ENCODE measurements at regions not wholly inside any gene's neighbourhood (a gene's known extent, or its start where the extent isn't known, plus 50 kb on each side); places are given as distances from the start of the nearest gene placed in this dataset.

GRCh38 chr6:81252231-81252630 lies 500.2 kb downstream of the TENT5A start:
- TF ChIP-seq GATA3 (IDR thresholded peaks at IDR 0.05; ENCODE audit: low read depth, low read length): no peak
- no peak for TF ChIP-seq GATA2 (IDR thresholded peaks at IDR 0.05; ENCODE audit: low read depth, low read length)

GRCh38 chr6:81246200-81246599 lies 506.3 kb downstream of the TENT5A start:
- no peak for TF ChIP-seq GATA3 (IDR thresholded peaks at IDR 0.05; ENCODE audit: low read depth, low read length)
- no peak for TF ChIP-seq GATA2 (IDR thresholded peaks at IDR 0.05; ENCODE audit: low read depth, low read length)

GRCh38 chr6:81242624-81243023 lies 509.9 kb downstream of the TENT5A start:
- TF ChIP-seq GATA2 (IDR thresholded peaks at IDR 0.05; ENCODE audit: low read depth, low read length): no peak
- no peak for TF ChIP-seq GATA3 (IDR thresholded peaks at IDR 0.05; ENCODE audit: low read depth, low read length)

GRCh38 chr6:81241126-81242041 lies 511.1 kb downstream of the TENT5A start:
- TF ChIP-seq GATA2 (IDR thresholded peaks at IDR 0.05; ENCODE audit: low read depth, low read length): no peak
- TF ChIP-seq GATA3 (IDR thresholded peaks at IDR 0.05; ENCODE audit: low read depth, low read length): no peak

GRCh38 chr6:81238390-81238789 lies 514.1 kb downstream of the TENT5A start:
- TF ChIP-seq GATA2 (IDR thresholded peaks at IDR 0.05; ENCODE audit: low read depth, low read length) (peak; percentile 33), GATA3 (IDR thresholded peaks at IDR 0.05; ENCODE audit: low read depth, low read length) (peak; percentile 79)

GRCh38 chr6:81237226-81237625 lies 515.3 kb downstream of the TENT5A start:
- TF ChIP-seq GATA2 (IDR thresholded peaks at IDR 0.05; ENCODE audit: low read depth, low read length): no peak

GRCh38 chr6:81235512-81235911 lies 517.0 kb downstream of the TENT5A start:
- TF ChIP-seq GATA2 (IDR thresholded peaks at IDR 0.05; ENCODE audit: low read depth, low read length) (no peak), GATA3 (IDR thresholded peaks at IDR 0.05; ENCODE audit: low read depth, low read length) (no peak)

GRCh38 chr6:81233990-81234389 lies 518.5 kb downstream of the TENT5A start:
- TF ChIP-seq GATA3 (IDR thresholded peaks at IDR 0.05; ENCODE audit: low read depth, low read length) (no peak), GATA2 (IDR thresholded peaks at IDR 0.05; ENCODE audit: low read depth, low read length) (peak; percentile 54)

GRCh38 chr6:81228912-81229555 lies 523.4 kb downstream of the TENT5A start:
- TF ChIP-seq GATA2 (IDR thresholded peaks at IDR 0.05; ENCODE audit: low read depth, low read length) (peak; percentile 49; the same call in 1 of the 2 replicates), GATA3 (IDR thresholded peaks at IDR 0.05; ENCODE audit: low read depth, low read length) (peak; percentile 69)

GRCh38 chr6:81226957-81227356 lies 525.5 kb downstream of the TENT5A start:
- no peak for TF ChIP-seq GATA2 (IDR thresholded peaks at IDR 0.05; ENCODE audit: low read depth, low read length)
- TF ChIP-seq GATA3 (IDR thresholded peaks at IDR 0.05; ENCODE audit: low read depth, low read length): no peak

- TF ChIP-seq GATA2 (IDR thresholded peaks at IDR 0.05; ENCODE audit: low read depth, low read length): peak; percentile 59; the same call in 1 of the 2 replicates
- 0 out of 2 replicates have a peak, but pooled peaks have one; percentile 36 for TF ChIP-seq GATA3 (IDR thresholded peaks at IDR 0.05; ENCODE audit: low read depth, low read length)
Observed at GRCh38 chr6:81216668-81217067, 535.8 kb downstream of the TENT5A start.

- TF ChIP-seq GATA2 (IDR thresholded peaks at IDR 0.05; ENCODE audit: low read depth, low read length): no peak
- no peak for TF ChIP-seq GATA3 (IDR thresholded peaks at IDR 0.05; ENCODE audit: low read depth, low read length)
Observed at GRCh38 chr6:81215092-81215432, 537.4 kb downstream of the TENT5A start.

GRCh38 chr6:81214414-81215091 lies 537.9 kb downstream of the TENT5A start:
- TF ChIP-seq GATA2 (IDR thresholded peaks at IDR 0.05; ENCODE audit: low read depth, low read length) (no peak), GATA3 (IDR thresholded peaks at IDR 0.05; ENCODE audit: low read depth, low read length) (no peak)

GRCh38 chr6:81204731-81205130 lies 547.8 kb downstream of the TENT5A start:
- no peak for TF ChIP-seq GATA3 (IDR thresholded peaks at IDR 0.05; ENCODE audit: low read depth, low read length)
- TF ChIP-seq GATA2 (IDR thresholded peaks at IDR 0.05; ENCODE audit: low read depth, low read length): no peak
